Upper lobe of right lung (tissue), 1 donor: ENCODE measurements at regions not wholly inside any gene's neighbourhood (a gene's known extent, or its start where the extent isn't known, plus 50 kb on each side); places are given as distances from the start of the nearest gene placed in this dataset.
A peak's percentile ranks its signal among the peaks of the same experiment; 100 is the strongest.

Source experiments
- ATAC-seq: fragments of 200-7000 bp; cut with Tn5 transposase; one replicate; pipeline ENCODE4 v1.9.1; 2020; ENCODE audit warnings: mild to moderate bottlenecking, moderate library complexity
- DNase-seq: peaks from one replicate; pipeline ENCODE4 v3.0.0-alpha.2; 2020
- H3K27ac ChIP-seq: fragments of 200-600 bp; one replicate; pipeline ENCODE4 v1.8.0; 2022
- H3K27me3 ChIP-seq: fragments of 200-600 bp; one replicate; pipeline ENCODE4 v1.8.0; 2022; ENCODE audit warnings: mild to moderate bottlenecking
- H3K36me3 ChIP-seq: fragments of 200-600 bp; one replicate; pipeline ENCODE4 v1.8.0; 2022
- H3K4me1 ChIP-seq: fragments of 200-600 bp; one replicate; pipeline ENCODE4 v1.8.0; 2022
- H3K4me3 ChIP-seq: fragments of 200-600 bp; one replicate; pipeline ENCODE4 v1.8.0; 2022; ENCODE audit warnings: mild to moderate bottlenecking
- H3K9me3 ChIP-seq: fragments of 200-600 bp; one replicate; pipeline ENCODE4 v1.8.0; 2022
- CTCF ChIP-seq: fragments of 200-600 bp; IDR thresholded peaks from one replicate; pipeline ENCODE4 v1.8.0; 2022; ENCODE audit warnings: antibody characterized with exemption
- intact Hi-C: fragments of 100-400 bp; cut with DNase I; formaldehyde crosslinking; loops from one replicate; pipeline ENCODE4 v1.11.0; 2022
- donor health status: DM: no; HTN: yes; CAD: no; lungs with severe emphysema.

GRCh38 chr13:108156749-108157148 lies 58.6 kb downstream of the LIG4 start:
- ATAC-seq = no peak
- Histone ChIP-seq H3K27me3 (no peaks in the 10 kb centered on the region), H3K27ac (no peak overlapping the region), H3K9me3 (no peaks in the 10 kb centered on the region), H3K4me1 (no peaks in the 10 kb centered on the region), H3K36me3 (no peaks in the 10 kb centered on the region), H3K4me3 (no peak overlapping the region)
- intact Hi-C loops = loop anchor here (10.0 kb wide), 1 partner anchor 942 kb away; no protein-coding TSS in a partner anchor
- no peak for DNase-seq
- no peak for TF ChIP-seq CTCF

- peak; percentile 69 for ATAC-seq
- H3K4me1 ChIP-seq = no peaks in the 10 kb centered on the region
- no peaks in the 10 kb centered on the region for H3K27me3 ChIP-seq
- no peaks in the 10 kb centered on the region for H3K36me3 ChIP-seq
- peak; percentile 69 for DNase-seq
- H3K9me3 ChIP-seq = no peaks in the 10 kb centered on the region
- no peak overlapping the region for H3K27ac ChIP-seq
- H3K4me3 ChIP-seq = no peak overlapping the region
- intact Hi-C loops = loop anchor here (10.0 kb wide), 1 partner anchor 941 kb away; no protein-coding TSS in a partner anchor
- peak; percentile 91 for TF ChIP-seq CTCF
Observed at GRCh38 chr13:108155185-108156106, 59.9 kb downstream of the LIG4 start.

- no peaks in the 10 kb centered on the region for H3K36me3 ChIP-seq
- intact Hi-C loops = loop anchor here (10.0 kb wide), 1 partner anchor 940 kb away; no protein-coding TSS in a partner anchor
- no peak overlapping the region for H3K4me3 ChIP-seq
- H3K27ac ChIP-seq = peak overlapping the region; percentile 43
- no peaks in the 10 kb centered on the region for H3K4me1 ChIP-seq
- peak; percentile 98 for ATAC-seq
- H3K27me3 ChIP-seq = no peaks in the 10 kb centered on the region
- TF ChIP-seq CTCF = no peak
- no peaks in the 10 kb centered on the region for H3K9me3 ChIP-seq
- DNase-seq = no peak
Observed at GRCh38 chr13:108154421-108154858, 60.9 kb downstream of the LIG4 start.

- no peaks in the 10 kb centered on the region for H3K4me1 ChIP-seq
- peak; percentile 48 for ATAC-seq
Observed at GRCh38 chr13:108146642-108147041, 68.7 kb downstream of the LIG4 start.

GRCh38 chr13:108142702-108143436 lies 72.5 kb downstream of the LIG4 start:
- intact Hi-C loops = no loop called here
- H3K36me3 ChIP-seq = no peaks in the 10 kb centered on the region
- ATAC-seq (no peak), DNase-seq (no peak)
- no peak overlapping the region for H3K27ac ChIP-seq
- no peak for TF ChIP-seq CTCF
- H3K9me3 ChIP-seq = no peaks in the 10 kb centered on the region
- H3K4me1 ChIP-seq = no peaks in the 10 kb centered on the region
- no peaks in the 10 kb centered on the region for H3K27me3 ChIP-seq
- no peak overlapping the region for H3K4me3 ChIP-seq

More at GRCh38 chr13:108146642-108147041, 68.7 kb downstream of the LIG4 start:
- no peak overlapping the region for H3K4me3 ChIP-seq
- TF ChIP-seq CTCF = no peak
- H3K9me3 ChIP-seq = no peaks in the 10 kb centered on the region
- H3K27ac ChIP-seq = no peak overlapping the region
- no peaks in the 10 kb centered on the region for H3K36me3 ChIP-seq
- no peak for DNase-seq
- no peaks in the 10 kb centered on the region for H3K27me3 ChIP-seq
- intact Hi-C loops = no loop called here
